GM23338 (cell line): ENCODE measurements at regions not wholly inside any gene's neighbourhood (a gene's known extent, or its start where the extent isn't known, plus 50 kb on each side); places are given as distances from the start of the nearest gene placed in this dataset.

Source experiments
- ATAC-seq: fragments of 200-7000 bp; cut with Tn5 transposase; 3 replicates; pipeline ENCODE4 v1.9.1; 2020
- DNase-seq: peaks from one replicate; pipeline ENCODE4 v3.0.0-alpha.2; 2015; ENCODE audit warnings: low spot score
- H2AFZ ChIP-seq: fragments of 200-600 bp; sonication (generic); 2 replicates; pipeline ENCODE4 v1.8.0; 2016; ENCODE audit warnings: antibody characterized with exemption, mild to moderate bottlenecking, moderate library complexity
- H3F3A ChIP-seq: fragments of 200-600 bp; sonication (generic); replicated peaks from 2 replicates; pipeline ENCODE4 v1.8.0; 2017; ENCODE audit warnings: antibody characterized with exemption, mixed run types, low read depth
- H3K27ac ChIP-seq: fragments of 200-600 bp; sonication (generic); 2 replicates; pipeline ENCODE4 v1.6.1; 2016; ENCODE audit warnings: low read depth
- H3K27me3 ChIP-seq: fragments of 200-600 bp; sonication (generic); 2 replicates; pipeline ENCODE4 v1.8.0; 2016; ENCODE audit warnings: mild to moderate bottlenecking, mixed run types, moderate library complexity; ENCODE audit not compliant: insufficient read depth
- H3K36me3 ChIP-seq: fragments of 200-600 bp; sonication (generic); 2 replicates; pipeline ENCODE4 v1.8.0; 2016; ENCODE audit warnings: mild to moderate bottlenecking; ENCODE audit not compliant: insufficient read depth
- H3K4me1 ChIP-seq: fragments of 200-600 bp; sonication (generic); 2 replicates; pipeline ENCODE4 v1.8.0; 2016; ENCODE audit warnings: mild to moderate bottlenecking, moderate library complexity; ENCODE audit not compliant: insufficient read depth
- H3K4me2 ChIP-seq: fragments of 200-600 bp; sonication (generic); 2 replicates; pipeline ENCODE4 v1.7.1; 2017; ENCODE audit warnings: mixed run types
- H3K4me3 ChIP-seq: fragments of 200-600 bp; sonication (generic); 2 replicates; pipeline ENCODE4 v1.6.1; 2016; ENCODE audit warnings: mixed run types
- H3K79me2 ChIP-seq: fragments of 200-600 bp; sonication (generic); replicated peaks from 2 replicates; pipeline ENCODE4 v1.8.0; 2017; ENCODE audit warnings: mild to moderate bottlenecking; ENCODE audit not compliant: insufficient read depth
- H3K9me2 ChIP-seq: fragments of 200-600 bp; sonication (generic); 2 replicates; pipeline ENCODE4 v1.8.0; 2017; ENCODE audit not compliant: insufficient read depth
- H4K20me1 ChIP-seq: fragments of 200-600 bp; sonication (generic); replicated peaks from 2 replicates; pipeline ENCODE4 v1.8.0; 2017; ENCODE audit warnings: mild to moderate bottlenecking; ENCODE audit not compliant: insufficient read depth
- H3K27ac Mint-ChIP-seq: 2 replicates; pipeline ENCODE4 v1.8.0; 2020; ENCODE audit warnings: inconsistent platforms, mild to moderate bottlenecking, moderate library complexity, mixed read lengths
- H3K27me3 Mint-ChIP-seq: 3 replicates; pipeline ENCODE4 v1.8.0; 2022; ENCODE audit warnings: low read depth, mild to moderate bottlenecking, moderate library complexity, mixed read lengths, inconsistent platforms; ENCODE audit not compliant: insufficient read depth, poor library complexity
- H3K36me3 Mint-ChIP-seq: 3 replicates; pipeline ENCODE4 v1.8.0; 2021; ENCODE audit warnings: low read depth, mild to moderate bottlenecking, inconsistent platforms, moderate library complexity, mixed read lengths
- H3K4me1 Mint-ChIP-seq: 3 replicates; pipeline ENCODE4 v1.8.0; 2020; ENCODE audit warnings: mild to moderate bottlenecking, inconsistent platforms, mixed read lengths
- H3K4me3 Mint-ChIP-seq: 3 replicates; pipeline ENCODE4 v1.8.0; 2021; ENCODE audit warnings: moderate library complexity, mild to moderate bottlenecking, inconsistent platforms, mixed read lengths
- H3K9me3 Mint-ChIP-seq: 3 replicates; pipeline ENCODE4 v1.8.0; 2020; ENCODE audit warnings: moderate library complexity, mild to moderate bottlenecking, inconsistent platforms, mixed read lengths
- EZH2 ChIP-seq: fragments of 200-600 bp; sonication (generic); IDR thresholded peaks from one replicate; pipeline ENCODE4 v1.8.0; 2017; ENCODE audit warnings: antibody characterized with exemption, mild to moderate bottlenecking, low read depth; ENCODE audit not compliant: unreplicated experiment
- EZH2phosphoT487 ChIP-seq: fragments of 200-600 bp; sonication (generic); IDR thresholded peaks from one replicate; pipeline ENCODE4 v1.8.1; 2018; ENCODE audit warnings: antibody characterized with exemption; ENCODE audit not compliant: unreplicated experiment
- NANOG ChIP-seq: IDR thresholded peaks from 2 replicates; pipeline ENCODE4 v1.6.1; 2016; ENCODE audit warnings: antibody characterized with exemption, borderline replicate concordance
- REST ChIP-seq: IDR thresholded peaks from one replicate; pipeline ENCODE4 v1.6.1; 2018; ENCODE audit warnings: antibody characterized with exemption; ENCODE audit not compliant: unreplicated experiment
- STAT1 ChIP-seq: IDR thresholded peaks from one replicate; pipeline ENCODE4 v1.6.1; 2016; ENCODE audit warnings: antibody characterized with exemption; ENCODE audit not compliant: unreplicated experiment
- ZNF331 ChIP-seq: fragments of 250-450 bp; sonication (Bioruptor Pico); IDR thresholded peaks from 2 replicates; pipeline ENCODE4 v1.5.0; 2020; ENCODE audit warnings: low read depth, mild to moderate bottlenecking, moderate library complexity

GRCh38 chr7:3246651-3247050, 54.4 kb upstream of the SDK1 start:
- Histone ChIP-seq H4K20me1 (no peaks in the 10 kb centered on the region), H3K36me3 (no peaks in the 10 kb centered on the region), H3K27me3 (no peaks in the 10 kb centered on the region), H3K79me2 (no peaks in the 10 kb centered on the region), H3K27ac (no peak overlapping the region), H2AFZ (no peak overlapping the region), H3K9me2 (no peaks in the 10 kb centered on the region), H3K4me2 (no peak overlapping the region), H3K4me3 (no peak overlapping the region), H3F3A (no peaks in the 10 kb centered on the region), H3K4me1 (no peaks in the 10 kb centered on the region)
- peaks cover 6% of the 10 kb centered on the region for H3K27me3 Mint-ChIP-seq
- peaks cover 6% of the 10 kb centered on the region; the same call in 2 of the 3 replicates for H3K4me1 Mint-ChIP-seq
- TF ChIP-seq REST = no peak
- no peak for TF ChIP-seq NANOG
- TF ChIP-seq STAT1 = no peak
- TF ChIP-seq ZNF331 (CRISPR knock-in tag) = no peak
- H3K36me3 Mint-ChIP-seq = no peaks in the 10 kb centered on the region
- DNase-seq (no peak), ATAC-seq (no peak)
- peaks cover 6% of the 10 kb centered on the region; the same call in 2 of the 3 replicates for H3K9me3 Mint-ChIP-seq
- H3K4me3 Mint-ChIP-seq = no peak overlapping the region
- no peak overlapping the region for H3K27ac Mint-ChIP-seq

GRCh38 chr7:3250725-3251124, 50.3 kb upstream of the SDK1 start:
- no peaks in the 10 kb centered on the region for H3K27me3 ChIP-seq
- H3K27ac Mint-ChIP-seq = no peak overlapping the region
- H4K20me1 ChIP-seq = no peaks in the 10 kb centered on the region

More at GRCh38 chr7:3250725-3251124, 50.3 kb upstream of the SDK1 start:
- DNase-seq (no peak), ATAC-seq (no peak)
- no peak overlapping the region for H3K4me3 ChIP-seq
- no peak overlapping the region for H2AFZ ChIP-seq
- H3K9me3 Mint-ChIP-seq = peaks cover 6% of the 10 kb centered on the region; the same call in 2 of the 3 replicates
- H3K4me3 Mint-ChIP-seq = no peak overlapping the region
- no peaks in the 10 kb centered on the region for H3K36me3 Mint-ChIP-seq
- no peaks in the 10 kb centered on the region for H3K79me2 ChIP-seq
- peaks cover 4% of the 10 kb centered on the region; the same call in 1 of the 3 replicates for H3K4me1 Mint-ChIP-seq
- H3K9me2 ChIP-seq = no peaks in the 10 kb centered on the region; the same call in 1 of the 2 replicates
- no peak overlapping the region for H3K27ac ChIP-seq
- no peak for TF ChIP-seq EZH2
- TF ChIP-seq EZH2phosphoT487 = no peak
- no peak overlapping the region for H3K4me2 ChIP-seq
- no peaks in the 10 kb centered on the region for H3F3A ChIP-seq
- H3K27me3 Mint-ChIP-seq = no peaks in the 10 kb centered on the region
- no peaks in the 10 kb centered on the region for H3K4me1 ChIP-seq
- no peaks in the 10 kb centered on the region for H3K36me3 ChIP-seq
